ENCODE measurements at regions not wholly inside any gene's neighbourhood (a gene's known extent, or its start where the extent isn't known, plus 50 kb on each side); places are given as distances from the start of the nearest gene placed in this dataset.

GRCh38 chr5:164832516-164832915 lies 1327.1 kb downstream of the MAT2B start:
- TF ChIP-seq POLR2A (IDR thresholded peaks at IDR 0.05; ENCODE audit: low read depth, low read length): no peak
- DNase-seq (ENCODE audit: insufficient read length, low spot score) (no peak), FAIRE-seq (no peak)

- FAIRE-seq: no peak
- DNase-seq (ENCODE audit: insufficient read length, low spot score): no peak
- TF ChIP-seq POLR2A (IDR thresholded peaks at IDR 0.05; ENCODE audit: low read depth, low read length): no peak
These were observed 1338.9 kb downstream of the MAT2B start for GRCh38 chr5:164844348-164844747.

GRCh38 chr5:164860896-164861295 lies 1355.5 kb downstream of the MAT2B start:
- FAIRE-seq (no peak), DNase-seq (ENCODE audit: insufficient read length, low spot score) (no peak)
- TF ChIP-seq POLR2A (IDR thresholded peaks at IDR 0.05; ENCODE audit: low read depth, low read length): no peak

- FAIRE-seq (no peak), DNase-seq (ENCODE audit: insufficient read length, low spot score) (no peak)
- no peak for TF ChIP-seq POLR2A (IDR thresholded peaks at IDR 0.05; ENCODE audit: low read depth, low read length)
These were observed 1356.2 kb downstream of the MAT2B start for GRCh38 chr5:164861610-164862009.

- TF ChIP-seq POLR2A (IDR thresholded peaks at IDR 0.05; ENCODE audit: low read depth, low read length): no peak
- DNase-seq (ENCODE audit: insufficient read length, low spot score): no peak
These were observed 1363.3 kb downstream of the MAT2B start for GRCh38 chr5:164868761-164869160.

GRCh38 chr5:164869325-164869724 lies 1363.9 kb downstream of the MAT2B start:
- FAIRE-seq (no peak), DNase-seq (ENCODE audit: insufficient read length, low spot score) (no peak)
- TF ChIP-seq POLR2A (IDR thresholded peaks at IDR 0.05; ENCODE audit: low read depth, low read length): no peak

More at GRCh38 chr5:164868761-164869160, 1363.3 kb downstream of the MAT2B start:
- FAIRE-seq: no peak

- DNase-seq (ENCODE audit: insufficient read length, low spot score): no peak
- no peak for TF ChIP-seq POLR2A (IDR thresholded peaks at IDR 0.05; ENCODE audit: low read depth, low read length)
- no peak for FAIRE-seq
These were observed 1371.4 kb downstream of the MAT2B start for GRCh38 chr5:164876793-164877192.

GRCh38 chr5:164881442-164881841 lies 1376.0 kb downstream of the MAT2B start:
- no peak for TF ChIP-seq POLR2A (IDR thresholded peaks at IDR 0.05; ENCODE audit: low read depth, low read length)
- no peak for DNase-seq (ENCODE audit: insufficient read length, low spot score)
- no peak for FAIRE-seq

GRCh38 chr5:164885179-164885578 lies 1379.8 kb downstream of the MAT2B start:
- FAIRE-seq (no peak), DNase-seq (ENCODE audit: insufficient read length, low spot score) (no peak)
- no peak for TF ChIP-seq POLR2A (IDR thresholded peaks at IDR 0.05; ENCODE audit: low read depth, low read length)

- no peak for DNase-seq (ENCODE audit: insufficient read length, low spot score)
- FAIRE-seq: no peak
- TF ChIP-seq POLR2A (IDR thresholded peaks at IDR 0.05; ENCODE audit: low read depth, low read length): no peak
These were observed 1387.7 kb downstream of the MAT2B start for GRCh38 chr5:164893071-164893470.

GRCh38 chr5:164898705-164899104 lies 1393.3 kb downstream of the MAT2B start:
- FAIRE-seq (no peak), DNase-seq (ENCODE audit: insufficient read length, low spot score) (no peak)
- no peak for TF ChIP-seq POLR2A (IDR thresholded peaks at IDR 0.05; ENCODE audit: low read depth, low read length)

GRCh38 chr5:164909673-164910072 lies 1404.3 kb downstream of the MAT2B start:
- TF ChIP-seq POLR2A (IDR thresholded peaks at IDR 0.05; ENCODE audit: low read depth, low read length): no peak
- no peak for FAIRE-seq
- DNase-seq (ENCODE audit: insufficient read length, low spot score): no peak

GRCh38 chr5:164921722-164922121 lies 1416.3 kb downstream of the MAT2B start:
- DNase-seq (ENCODE audit: insufficient read length, low spot score): no peak
- no peak for TF ChIP-seq POLR2A (IDR thresholded peaks at IDR 0.05; ENCODE audit: low read depth, low read length)
- FAIRE-seq: no peak

GRCh38 chr5:164934039-164934438 lies 1428.6 kb downstream of the MAT2B start:
- no peak for FAIRE-seq
- DNase-seq (ENCODE audit: insufficient read length, low spot score): no peak
- TF ChIP-seq POLR2A (IDR thresholded peaks at IDR 0.05; ENCODE audit: low read depth, low read length): no peak

GRCh38 chr5:164934561-164934960 lies 1429.1 kb downstream of the MAT2B start:
- DNase-seq (ENCODE audit: insufficient read length, low spot score) (no peak), FAIRE-seq (no peak)
- TF ChIP-seq POLR2A (IDR thresholded peaks at IDR 0.05; ENCODE audit: low read depth, low read length): no peak

GRCh38 chr5:164941132-164941531 lies 1435.7 kb downstream of the MAT2B start:
- TF ChIP-seq POLR2A (IDR thresholded peaks at IDR 0.05; ENCODE audit: low read depth, low read length): no peak
- DNase-seq (ENCODE audit: insufficient read length, low spot score) (no peak), FAIRE-seq (no peak)

Measured in H54 (cell line).